ENCODE measurements at regions not wholly inside any gene's neighbourhood (a gene's known extent, or its start where the extent isn't known, plus 50 kb on each side); places are given as distances from the start of the nearest gene placed in this dataset.

DNA sequence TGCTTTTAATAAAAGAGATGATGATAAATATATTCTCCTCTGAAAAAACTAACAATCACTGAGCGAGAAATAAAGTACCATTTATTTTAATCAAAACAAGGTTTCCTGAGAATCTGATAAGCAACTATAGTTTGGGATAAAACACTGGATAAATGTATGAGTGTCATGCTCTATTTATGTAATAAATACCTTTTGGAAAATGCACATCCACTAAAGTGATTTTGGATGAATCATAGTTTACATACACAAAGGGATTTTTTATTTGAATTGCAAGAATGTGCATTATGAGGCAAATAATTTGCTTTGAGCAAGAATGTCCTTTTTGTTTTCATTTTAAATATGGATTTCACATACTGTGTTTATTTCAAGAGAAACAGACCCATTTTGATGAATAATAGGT lies 1483.5 kb downstream of the MRPL39 start:
- H3K27ac ChIP-seq, result no peak overlapping the region
- DNase-seq (ENCODE audit: low read depth, low spot score), result no peak

DNA sequence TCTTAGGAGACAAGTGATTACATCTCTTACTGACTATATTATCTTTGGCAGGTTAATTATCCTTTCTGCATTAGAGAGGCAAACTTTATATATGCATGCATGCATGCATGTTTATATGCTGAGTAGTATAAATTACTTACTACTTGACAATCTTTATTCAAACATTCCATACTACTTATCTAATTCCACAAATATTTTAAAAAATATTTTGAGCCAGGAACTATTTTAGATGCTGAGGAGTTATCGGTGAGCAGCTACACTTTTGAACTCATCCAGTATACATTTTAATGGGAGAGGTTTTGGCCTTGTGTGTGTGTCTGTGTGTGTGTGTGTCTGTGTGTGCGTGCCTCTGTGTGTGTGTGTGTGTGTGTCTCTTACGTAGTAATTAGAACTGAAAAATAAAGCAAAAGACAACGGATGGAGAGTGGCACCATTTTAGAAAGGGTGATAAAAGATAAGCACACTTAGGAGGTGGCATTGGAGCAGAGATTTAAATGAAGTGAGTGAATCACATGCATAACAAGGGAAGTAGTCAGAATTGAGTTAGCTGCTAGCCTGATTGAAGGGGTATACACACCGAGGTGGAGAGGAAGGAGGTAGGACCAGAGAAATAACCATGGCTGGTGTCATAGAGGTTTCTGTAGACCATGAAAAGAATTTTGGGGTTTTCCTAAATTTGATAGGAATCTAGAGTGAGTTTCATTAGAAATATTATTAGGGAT lies 1488.4 kb downstream of the MRPL39 start:
- H3K27ac ChIP-seq, result no peak overlapping the region
- no peak for DNase-seq (ENCODE audit: low read depth, low spot score)

DNA sequence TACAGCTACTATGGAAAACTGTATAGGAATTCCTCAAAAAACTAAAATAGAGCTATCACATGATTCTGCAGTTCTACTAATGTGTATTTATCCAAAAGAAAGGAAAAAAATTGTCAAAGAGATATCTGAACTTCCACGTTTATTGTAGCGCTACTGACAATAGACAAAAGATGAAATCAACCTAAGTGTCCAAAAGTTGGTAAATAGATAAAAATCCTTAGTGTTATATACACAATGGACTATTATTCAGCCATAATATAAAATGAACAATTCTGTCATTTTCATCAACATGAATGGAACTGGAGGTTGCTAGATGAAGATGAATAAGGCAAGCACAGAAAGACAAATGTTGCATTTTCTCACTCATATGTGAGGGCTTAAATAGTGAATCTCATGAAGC lies 1492.1 kb downstream of the MRPL39 start:
- DNase-seq (ENCODE audit: low read depth, low spot score), result no peak
- no peak overlapping the region for H3K27ac ChIP-seq

DNA sequence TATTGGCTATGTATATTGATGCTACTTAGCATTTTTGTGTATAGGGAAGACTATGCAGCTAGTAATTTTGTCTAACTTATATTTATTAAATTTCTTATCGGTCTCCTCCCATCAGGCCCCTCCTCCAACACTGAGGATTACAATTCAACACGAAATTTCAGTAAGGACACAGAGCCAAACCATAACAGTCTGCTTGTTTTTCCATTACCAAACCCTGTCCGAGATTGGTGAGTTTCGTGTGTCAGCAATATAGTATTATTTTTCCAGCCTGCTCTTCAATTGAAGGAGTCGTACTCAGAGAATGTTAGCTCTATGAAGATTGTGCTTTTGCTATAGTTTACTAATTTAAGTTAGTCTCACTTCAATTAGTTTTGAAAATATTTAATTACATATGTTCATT lies 1495.3 kb downstream of the MRPL39 start:
- DNase-seq (ENCODE audit: low read depth, low spot score), result no peak
- no peak overlapping the region for H3K27ac ChIP-seq

DNA sequence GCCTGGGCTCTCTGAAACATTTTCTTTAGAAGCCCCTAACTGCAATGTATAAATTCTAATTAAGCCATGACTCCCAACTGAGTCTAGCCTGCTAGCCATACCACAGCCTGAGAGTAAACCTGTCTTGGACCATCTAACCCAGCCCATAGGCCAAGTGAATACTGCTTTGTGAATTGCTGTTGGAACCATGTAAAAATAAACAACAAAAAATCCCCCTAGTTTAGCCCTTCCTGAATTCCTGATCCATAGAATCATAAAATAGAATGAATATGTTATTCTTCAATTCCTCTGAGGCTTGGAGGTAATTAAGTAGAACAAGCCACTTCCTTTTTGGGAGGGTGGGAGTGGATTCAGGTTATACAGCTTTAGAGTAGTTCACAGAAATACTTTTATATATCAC lies 1496.4 kb downstream of the MRPL39 start:
- DNase-seq (ENCODE audit: low read depth, low spot score), result no peak
- H3K27ac ChIP-seq, result no peak overlapping the region

DNA sequence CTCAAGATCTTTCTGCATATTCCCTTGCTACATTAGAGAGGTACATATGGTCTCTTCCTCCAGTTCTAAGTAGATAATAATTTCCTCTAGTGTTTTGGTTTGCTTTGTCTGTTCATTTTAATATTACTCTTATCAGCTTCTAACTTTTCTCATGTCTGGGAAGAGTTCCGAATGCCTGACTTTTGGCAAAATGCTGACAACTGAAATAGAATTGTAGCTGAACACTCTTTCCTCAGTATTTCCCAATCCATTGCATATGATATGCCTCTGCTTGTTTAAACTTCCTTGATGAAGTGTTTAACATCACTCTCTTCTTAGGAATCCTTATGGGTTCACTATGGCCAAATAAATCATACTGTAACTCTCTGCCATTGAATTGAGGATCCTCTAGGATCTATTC lies 1510.1 kb downstream of the MRPL39 start:
- DNase-seq (ENCODE audit: low read depth, low spot score), result no peak
- no peak overlapping the region for H3K27ac ChIP-seq

DNA sequence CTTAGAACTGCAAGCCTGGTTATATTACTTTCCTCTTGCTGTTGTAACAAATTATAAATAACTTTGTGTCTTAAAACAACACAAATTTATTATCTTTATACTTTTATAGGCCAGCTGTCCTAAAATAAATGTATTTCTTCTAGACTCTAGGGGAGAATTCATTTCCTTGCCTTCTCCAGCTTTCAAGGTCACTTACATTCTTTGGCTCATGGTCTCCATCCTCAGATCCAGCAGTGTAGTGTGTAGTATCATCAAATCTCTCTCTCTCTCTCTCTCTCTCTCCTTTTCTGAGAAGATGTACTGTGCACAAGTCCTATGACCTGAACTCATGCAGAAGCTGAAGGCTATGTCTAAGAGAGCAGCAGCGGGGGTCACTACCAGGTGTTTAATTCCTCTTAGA lies 1510.6 kb downstream of the MRPL39 start:
- H3K27ac ChIP-seq, result no peak overlapping the region
- DNase-seq (ENCODE audit: low read depth, low spot score), result no peak

DNA sequence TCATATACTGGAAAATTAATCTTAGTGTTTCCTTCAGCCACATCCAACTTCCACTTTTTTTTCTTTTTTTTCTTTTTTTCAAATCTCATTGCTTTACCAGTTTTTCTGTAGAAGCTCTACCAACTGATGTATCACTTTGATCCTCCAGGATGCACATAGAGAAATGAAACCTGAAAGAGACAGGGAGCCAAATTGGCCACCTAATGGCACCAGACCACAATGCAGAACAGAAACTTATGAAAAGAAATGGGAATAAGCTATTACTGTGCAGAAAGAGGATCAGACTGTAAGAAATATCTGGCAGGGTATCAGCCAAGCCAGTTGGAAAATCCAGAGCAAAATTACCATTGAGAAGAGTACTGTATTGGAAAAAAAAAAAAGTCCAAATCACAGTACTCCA lies 1514.2 kb downstream of the MRPL39 start:
- H3K27ac ChIP-seq, result no peak overlapping the region
- DNase-seq (ENCODE audit: low read depth, low spot score), result no peak

DNA sequence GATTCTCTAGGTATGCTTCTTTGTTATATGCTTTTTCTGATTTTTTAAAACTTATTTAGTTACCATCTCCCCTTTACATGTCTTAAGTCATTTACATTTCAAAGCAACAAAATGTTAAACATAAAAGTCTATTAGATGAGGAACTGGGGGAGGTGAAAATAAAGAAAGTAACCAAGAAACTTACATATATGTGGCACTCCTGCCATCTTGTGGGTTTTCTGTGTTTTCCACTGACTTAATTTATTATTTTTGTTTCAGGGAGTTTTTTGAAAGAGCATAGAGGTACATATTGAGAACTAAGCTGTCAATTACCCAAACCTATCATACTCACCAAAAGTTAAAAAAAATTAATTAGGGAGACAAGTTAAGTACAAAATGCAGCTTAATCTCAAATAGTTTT lies 1531.1 kb downstream of the MRPL39 start:
- H3K27ac ChIP-seq, result no peak overlapping the region
- no peak for DNase-seq (ENCODE audit: low read depth, low spot score)

DNA sequence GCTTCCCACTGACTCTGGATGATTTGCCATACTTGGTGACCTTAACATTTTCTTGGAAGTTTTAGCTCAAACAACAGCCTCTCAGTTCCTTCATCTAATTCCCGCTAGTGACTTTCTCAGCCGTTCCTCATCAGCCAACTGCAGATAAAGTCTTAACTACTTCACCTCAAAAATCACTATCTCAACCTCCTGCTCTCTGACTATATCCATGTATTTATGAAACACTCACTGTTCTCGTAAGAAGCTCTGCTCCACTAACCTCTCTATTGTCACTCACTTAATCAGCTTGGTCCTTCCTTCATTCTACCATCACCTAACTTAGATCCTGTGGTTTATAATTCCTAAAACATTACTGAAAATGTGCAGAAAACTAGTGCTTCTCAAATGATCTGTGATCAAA lies 1551.6 kb downstream of the MRPL39 start:
- H3K27ac ChIP-seq, result no peak overlapping the region
- DNase-seq (ENCODE audit: low read depth, low spot score), result no peak

DNA sequence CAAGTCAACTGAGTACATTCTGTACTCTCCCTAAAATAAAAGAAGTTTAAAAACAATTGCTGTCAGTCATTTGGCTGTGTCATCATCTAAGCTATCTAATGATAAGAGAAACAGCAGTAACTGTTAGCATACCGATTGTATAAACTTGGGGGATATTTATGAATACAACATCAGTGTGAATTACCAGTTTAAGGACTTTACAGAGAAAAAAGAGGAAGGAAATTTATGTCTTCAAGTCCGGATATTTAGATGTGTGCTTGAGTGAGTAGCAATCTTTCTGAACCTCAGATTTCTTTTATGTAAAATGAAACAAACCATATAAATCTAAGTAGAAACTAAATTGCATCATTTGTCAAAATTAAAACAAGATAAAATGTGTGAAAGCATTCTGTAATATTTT lies 1557.0 kb downstream of the MRPL39 start:
- no peak for DNase-seq (ENCODE audit: low read depth, low spot score)

DNA sequence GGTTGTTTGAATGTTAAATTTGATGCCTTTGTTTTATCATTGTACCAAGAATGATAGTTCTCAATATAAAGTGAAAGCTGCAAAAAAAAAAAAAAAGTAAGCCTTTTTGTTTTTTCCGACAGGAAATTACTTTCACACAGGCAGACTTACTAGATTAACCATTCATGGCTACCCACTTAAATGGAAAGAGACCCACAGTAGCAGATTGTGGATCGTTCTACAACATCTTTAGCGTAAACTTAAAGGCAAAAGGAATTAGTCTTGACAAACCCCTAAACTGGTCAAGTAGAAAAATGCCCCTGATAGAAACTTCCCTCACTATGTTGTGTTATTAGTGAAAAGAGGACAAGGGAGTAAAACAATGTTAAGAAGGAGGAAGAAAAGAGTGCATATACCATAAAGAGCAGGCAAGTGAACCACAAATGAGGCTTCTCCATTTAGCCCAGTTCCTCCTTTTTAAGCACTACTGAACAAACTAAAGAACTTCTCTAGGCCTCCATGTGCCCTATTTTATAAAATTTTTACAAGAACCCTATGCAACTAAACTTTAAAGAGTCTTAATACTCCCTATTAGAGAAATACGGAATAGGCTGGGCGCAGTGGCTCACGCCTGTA lies 1560.3 kb downstream of the MRPL39 start:
- no peak for DNase-seq (ENCODE audit: low read depth, low spot score)
- no peak overlapping the region for H3K27ac ChIP-seq

More for the DNA sequence above, 1557.0 kb downstream of the MRPL39 start:
- H3K27ac ChIP-seq, result no peak overlapping the region

DNA sequence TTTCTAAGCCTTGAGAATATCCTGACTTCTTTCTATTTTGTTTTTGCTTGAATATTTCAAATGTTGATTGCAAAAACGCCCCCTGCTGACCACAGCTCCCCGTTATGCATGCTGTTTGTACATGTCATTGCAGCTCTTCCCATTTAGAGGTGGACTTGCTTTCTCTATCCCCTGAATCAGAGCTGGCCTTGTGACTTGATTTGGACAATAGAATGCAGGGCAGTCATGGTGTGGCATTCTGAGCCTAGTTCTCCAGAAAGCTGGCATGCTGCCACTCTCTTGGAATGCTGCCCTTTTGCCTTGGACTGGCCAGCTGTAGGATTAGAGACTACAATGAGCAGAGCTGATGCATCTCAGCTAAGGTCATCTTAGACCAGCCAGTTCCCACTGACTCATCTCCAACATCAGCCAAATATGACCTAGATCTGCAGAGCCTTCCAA lies 1561.5 kb downstream of the MRPL39 start:
- no peak overlapping the region for H3K27ac ChIP-seq
- DNase-seq (ENCODE audit: low read depth, low spot score), result no peak

DNA sequence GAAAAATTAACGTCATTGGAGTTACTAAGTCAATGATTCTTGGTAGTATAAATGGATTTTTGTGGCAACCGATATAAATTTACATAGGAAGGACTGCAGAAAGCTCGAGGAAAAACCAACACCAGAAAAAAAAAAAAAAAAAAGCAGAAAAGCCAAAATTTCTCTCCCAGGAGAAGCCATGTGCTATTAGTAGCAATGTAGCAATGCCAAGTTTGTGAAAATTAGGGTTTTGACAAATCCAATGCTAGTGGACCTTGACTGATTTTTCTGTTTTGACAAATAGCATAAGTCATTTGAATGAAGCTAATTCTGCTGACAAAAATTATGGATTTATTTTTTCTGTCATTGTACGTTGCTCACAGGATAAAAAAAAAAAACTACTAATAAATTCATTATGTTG lies 1561.9 kb downstream of the MRPL39 start:
- no peak overlapping the region for H3K27ac ChIP-seq
- no peak for DNase-seq (ENCODE audit: low read depth, low spot score)

DNA sequence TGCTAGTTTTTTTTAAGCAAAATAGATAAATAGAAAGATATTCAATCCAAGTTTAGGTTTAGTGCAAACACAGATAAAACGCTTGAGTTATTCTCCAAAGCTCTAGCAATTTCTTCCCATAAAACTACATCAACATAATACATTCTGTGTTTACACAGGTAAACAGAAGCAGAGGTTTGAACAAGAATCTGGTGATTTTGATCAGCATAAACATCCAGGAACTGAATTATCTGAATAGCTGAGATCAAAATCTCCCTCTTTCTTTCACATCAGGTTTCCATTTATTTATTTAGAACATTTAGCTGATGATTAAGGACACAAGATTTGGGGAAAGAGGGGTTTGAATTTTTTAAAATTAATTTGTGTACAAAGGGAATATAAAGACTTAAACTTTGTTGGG lies 1564.6 kb downstream of the MRPL39 start:
- no peak overlapping the region for H3K27ac ChIP-seq
- no peak for DNase-seq (ENCODE audit: low read depth, low spot score)

DNA sequence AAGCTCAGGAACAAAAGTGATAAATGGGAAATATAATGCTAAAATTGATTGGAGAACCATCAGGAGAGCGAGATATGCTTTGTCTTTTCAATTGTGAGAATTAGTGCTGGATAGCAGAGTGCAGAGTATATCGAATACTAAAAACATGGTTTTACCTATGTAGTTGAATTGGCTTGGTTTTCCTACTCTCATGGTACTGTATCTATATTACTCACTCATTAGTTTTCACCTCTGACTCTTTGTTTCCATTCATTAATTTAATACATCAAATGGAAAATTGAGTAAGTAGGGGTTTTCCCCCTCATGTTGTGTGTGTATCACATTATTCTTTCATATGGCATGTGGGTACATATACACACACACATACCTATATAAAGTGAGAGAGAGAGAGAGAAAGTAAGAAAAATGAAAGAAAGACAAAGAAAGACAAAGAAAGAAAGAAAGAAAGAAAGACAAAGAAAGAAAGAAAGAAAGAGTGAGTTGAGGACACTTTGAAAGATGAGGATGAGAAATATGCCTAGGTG lies 1574.5 kb downstream of the MRPL39 start:
- H3K27ac ChIP-seq, result no peak overlapping the region
- no peak for DNase-seq (ENCODE audit: low read depth, low spot score)

DNA sequence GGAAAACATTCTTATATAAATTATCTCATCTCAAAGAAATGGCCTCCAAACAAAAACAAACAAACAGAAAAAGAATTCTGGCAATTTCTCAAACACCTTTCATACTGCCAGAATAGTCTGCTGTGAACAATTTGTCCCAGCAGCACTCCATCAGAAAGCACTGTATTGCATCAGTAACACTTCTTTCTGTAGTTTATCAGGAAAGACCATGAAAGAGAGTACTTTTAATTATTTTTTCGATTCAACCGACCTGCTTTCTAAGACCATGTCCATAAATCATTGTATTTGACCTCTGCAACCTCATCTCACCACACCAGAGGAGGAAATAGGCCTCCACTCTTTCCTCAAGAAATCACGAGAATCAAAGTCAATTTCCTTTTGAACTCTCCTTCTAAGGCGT lies 1579.9 kb downstream of the MRPL39 start:
- no peak overlapping the region for H3K27ac ChIP-seq

DNA sequence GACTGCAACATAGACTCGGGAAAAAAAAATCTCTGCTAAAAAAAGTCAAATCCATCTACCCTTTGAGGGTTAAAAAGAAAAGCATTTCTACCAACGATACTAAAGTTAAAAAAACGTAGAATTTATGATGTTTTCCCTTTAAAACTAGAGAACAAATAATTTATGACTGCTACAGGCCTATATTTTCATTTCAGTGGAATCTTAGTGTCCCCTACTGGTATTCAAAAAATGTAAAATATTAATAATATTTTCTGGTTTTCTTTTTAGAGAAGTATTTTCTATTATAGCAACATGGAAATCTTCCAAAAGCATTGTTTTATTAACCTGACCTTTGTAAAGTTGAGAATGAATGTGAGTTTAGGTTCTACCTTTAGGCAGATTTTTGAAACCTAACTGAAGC lies 1582.2 kb downstream of the MRPL39 start:
- no peak for DNase-seq (ENCODE audit: low read depth, low spot score)
- H3K27ac ChIP-seq, result no peak overlapping the region

More for the DNA sequence above, 1579.9 kb downstream of the MRPL39 start:
- no peak for DNase-seq (ENCODE audit: low read depth, low spot score)

DNA sequence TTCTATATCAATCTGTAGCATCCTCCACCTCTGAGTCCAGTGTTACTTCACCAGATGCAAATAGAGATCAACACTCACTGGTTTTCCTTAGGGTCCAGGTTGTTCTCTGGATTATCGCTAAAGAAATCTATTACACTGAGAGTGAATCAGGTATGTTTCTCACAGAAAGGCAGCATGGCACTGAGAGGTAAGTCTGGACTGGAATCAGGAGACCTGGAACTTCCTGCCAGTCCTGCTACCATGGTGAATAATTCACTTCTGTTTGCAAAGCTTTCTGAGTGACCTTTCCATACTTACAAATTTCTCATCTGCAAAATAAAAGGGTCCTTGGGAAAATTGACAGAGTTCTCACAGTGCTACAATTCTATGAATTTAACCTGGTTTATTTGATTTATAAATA lies 1583.3 kb downstream of the MRPL39 start:
- DNase-seq (ENCODE audit: low read depth, low spot score), result no peak
- H3K27ac ChIP-seq, result no peak overlapping the region

DNA sequence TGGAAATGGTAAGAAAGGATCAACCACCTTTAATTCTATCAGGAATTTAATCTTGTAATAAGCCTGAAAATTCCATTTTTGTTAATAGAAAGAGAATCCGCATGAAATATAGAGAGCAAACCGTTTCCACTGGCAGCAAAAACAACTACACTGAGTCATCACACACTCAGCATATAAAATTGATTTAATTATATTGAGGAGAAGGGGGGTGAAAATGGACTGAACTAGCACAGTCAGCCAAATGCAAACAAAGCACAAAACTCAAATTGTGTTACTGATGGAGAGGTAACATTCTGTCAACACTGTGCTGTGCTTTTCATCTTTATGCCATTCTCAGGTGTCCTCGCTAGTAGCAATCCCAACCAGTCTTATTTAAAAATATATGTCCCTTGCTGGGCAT lies 1583.9 kb downstream of the MRPL39 start:
- no peak overlapping the region for H3K27ac ChIP-seq
- no peak for DNase-seq (ENCODE audit: low read depth, low spot score)

DNA sequence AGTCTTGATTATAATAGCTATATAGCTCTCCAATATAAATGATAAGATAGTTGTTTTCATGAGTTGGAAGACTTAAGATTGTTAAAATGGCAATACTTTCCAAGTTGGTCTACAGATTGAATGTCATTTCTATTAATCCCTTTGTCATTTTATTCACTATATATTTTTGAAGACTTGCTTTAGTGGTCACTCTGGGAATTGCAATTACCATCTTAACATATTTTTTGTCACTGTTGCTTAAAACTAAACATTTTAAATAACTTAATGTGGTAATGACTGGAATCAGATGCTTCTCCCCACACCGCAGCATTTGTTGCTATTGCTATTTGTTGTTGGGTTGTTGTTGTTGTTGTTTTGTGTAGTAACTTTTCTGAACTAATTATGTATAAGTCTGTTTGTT lies 1592.9 kb downstream of the MRPL39 start:
- H3K27ac ChIP-seq, result no peak overlapping the region
- no peak for DNase-seq (ENCODE audit: low read depth, low spot score)

DNA sequence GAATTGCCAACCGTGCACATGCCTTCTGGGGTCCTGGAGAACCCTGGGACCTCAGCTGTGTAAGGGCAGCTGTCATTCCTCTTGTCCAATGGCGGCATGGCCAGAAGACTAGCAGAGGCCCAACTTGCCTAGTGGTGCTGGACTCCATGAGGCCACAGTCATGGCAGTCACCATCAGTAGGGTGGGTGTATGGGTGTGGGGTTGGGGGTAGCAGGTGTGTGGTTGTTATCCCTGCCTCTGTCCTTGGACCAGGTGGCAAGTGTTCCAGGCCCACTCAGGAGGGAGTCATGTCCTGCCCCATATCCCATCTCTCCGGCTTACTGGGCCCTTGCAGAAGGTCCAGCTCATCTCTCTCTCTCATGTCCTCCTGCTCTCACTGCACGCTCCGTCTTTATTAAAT lies 1596.2 kb downstream of the MRPL39 start:
- DNase-seq (ENCODE audit: low read depth, low spot score), result no peak
- H3K27ac ChIP-seq, result no peak overlapping the region

All from epithelial cell of prostate (primary cell).